SU-DHL-6 (cell line): ENCODE measurements at regions not wholly inside any gene's neighbourhood (a gene's known extent, or its start where the extent isn't known, plus 50 kb on each side); places are given as distances from the start of the nearest gene placed in this dataset.

Experiments
- H2AFZ ChIP-seq: fragments of 200-600 bp; sonication (generic); 2 replicates; pipeline ENCODE4 v1.6.1; 2014; ENCODE audit warnings: low read depth, mild to moderate bottlenecking, moderate library complexity, mixed read lengths, antibody characterized with exemption, low read length; ENCODE audit not compliant: severe bottlenecking
- H3F3A ChIP-seq: fragments of 200-600 bp; shearing (Covaris generic); 2 replicates; pipeline ENCODE4 v1.6.0; 2016; ENCODE audit warnings: antibody characterized with exemption, mild to moderate bottlenecking; ENCODE audit not compliant: insufficient read depth
- H3K27ac ChIP-seq: fragments of 200-600 bp; sonication (generic); 2 replicates; pipeline ENCODE4 v1.5.1; 2016; ENCODE audit warnings: low read depth, mild to moderate bottlenecking, low read length, moderate library complexity, mixed read lengths
- H3K27me3 ChIP-seq: fragments of 200-600 bp; sonication (generic), shearing (Covaris generic); 2 replicates; pipeline ENCODE4 v1.6.0; 2014; ENCODE audit warnings: mild to moderate bottlenecking, low read length
- H3K36me3 ChIP-seq: fragments of 200-600 bp; sonication (generic); 2 replicates; pipeline ENCODE4 v1.6.1; 2014; ENCODE audit warnings: mild to moderate bottlenecking, low read length, mixed read lengths
- H3K4me2 ChIP-seq: fragments of 300-600, 200-600 bp; shearing (Covaris generic), sonication (generic); 2 replicates; pipeline ENCODE4 v1.6.0; 2014; ENCODE audit warnings: low read length, low read depth, mild to moderate bottlenecking; ENCODE audit not compliant: poor library complexity, severe bottlenecking
- H3K4me3 ChIP-seq: fragments of 200-600 bp; sonication (generic); 2 replicates; pipeline ENCODE4 v1.5.1; 2014; ENCODE audit warnings: antibody characterized with exemption, low read length, mild to moderate bottlenecking, mixed read lengths; ENCODE audit not compliant: insufficient read depth, poor library complexity, severe bottlenecking
- H3K79me2 ChIP-seq: fragments of 200-600 bp; sonication (generic); 2 replicates; pipeline ENCODE4 v1.6.1; 2014; ENCODE audit warnings: mild to moderate bottlenecking, low read length, moderate library complexity; ENCODE audit not compliant: insufficient read depth
- H3K9ac ChIP-seq: fragments of 200-600 bp; sonication (generic); 2 replicates; pipeline ENCODE4 v1.7.0; 2014; ENCODE audit warnings: mild to moderate bottlenecking, low read length
- H3K9me2 ChIP-seq: fragments of 200-600 bp; sonication (generic); replicated peaks from 2 replicates; pipeline ENCODE4 v1.6.1; 2014; ENCODE audit warnings: low read length; ENCODE audit not compliant: insufficient read depth
- H3K9me3 ChIP-seq: fragments of 200-600 bp; sonication (generic); 2 replicates; pipeline ENCODE4 v1.6.1; 2014; ENCODE audit warnings: low read length, mixed read lengths; ENCODE audit not compliant: insufficient read depth
- H4K20me1 ChIP-seq: fragments of 200-600 bp; sonication (generic); 2 replicates; pipeline ENCODE4 v1.6.1; 2014; ENCODE audit warnings: low read depth, mild to moderate bottlenecking, antibody characterized with exemption, low read length, moderate library complexity, mixed read lengths
- CTCF ChIP-seq: fragments of 200-600 bp; sonication (generic); IDR thresholded peaks from one replicate; pipeline ENCODE4 v1.5.1; 2017; ENCODE audit warnings: antibody characterized with exemption, mild to moderate bottlenecking, low read length, moderate library complexity; ENCODE audit not compliant: insufficient read depth, poor library complexity, severe bottlenecking
- EZH2phosphoT487 ChIP-seq: fragments of 200-600 bp; sonication (generic), shearing (Covaris generic); conservative IDR thresholded peaks from 2 replicates; pipeline ENCODE4 v1.6.1; 2018; ENCODE audit warnings: mild to moderate bottlenecking, antibody characterized with exemption, low read length, moderate library complexity, mixed read lengths

DNA sequence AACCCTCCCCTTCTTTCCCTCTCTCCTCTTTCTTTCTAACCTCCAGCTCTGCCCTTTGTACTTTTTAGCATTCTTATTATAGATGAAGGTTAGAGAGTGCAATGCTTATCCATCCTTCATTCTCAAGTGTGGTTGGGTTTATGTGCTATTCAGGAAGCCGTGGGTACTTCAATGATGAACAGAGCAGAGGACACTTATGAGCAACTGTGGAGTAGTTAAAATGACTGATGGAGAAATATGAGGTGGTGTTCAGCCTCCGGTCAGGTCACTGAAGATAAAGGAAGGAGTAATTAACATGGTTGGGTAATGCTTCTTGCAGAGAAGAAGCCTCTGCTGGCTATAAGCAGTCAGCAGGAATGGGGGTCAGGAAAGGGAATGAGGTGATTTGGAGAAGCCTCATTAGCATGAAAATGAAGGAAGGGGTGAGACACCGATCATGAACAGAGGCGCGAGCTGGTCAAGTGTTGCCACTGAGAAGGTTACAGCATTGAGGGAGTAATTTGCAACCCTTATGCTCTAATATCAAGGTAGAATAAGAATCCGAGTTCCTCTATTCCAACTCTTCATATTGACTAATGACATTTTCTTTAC lies 174.7 kb downstream of the LPIN1 start:
- no peaks in the 10 kb centered on the region for H3K79me2 ChIP-seq
- no peak overlapping the region for H2AFZ ChIP-seq
- no peaks in the 10 kb centered on the region for H4K20me1 ChIP-seq
- no peaks in the 10 kb centered on the region for H3F3A ChIP-seq
- H3K4me2 ChIP-seq = no peak overlapping the region
- H3K9me3 ChIP-seq = no peaks in the 10 kb centered on the region
- no peaks in the 10 kb centered on the region for H3K27me3 ChIP-seq
- no peak overlapping the region for H3K4me3 ChIP-seq
- TF ChIP-seq EZH2phosphoT487 (no peak), CTCF (no peak)
- H3K36me3 ChIP-seq = no peaks in the 10 kb centered on the region
- H3K27ac ChIP-seq = no peak overlapping the region
- H3K9ac ChIP-seq = no peak overlapping the region
- no peaks in the 10 kb centered on the region for H3K9me2 ChIP-seq

- TF ChIP-seq EZH2phosphoT487 (no peak), CTCF (no peak)
- H3K79me2 ChIP-seq = no peaks in the 10 kb centered on the region
- H4K20me1 ChIP-seq = no peaks in the 10 kb centered on the region
These were observed 175.9 kb downstream of the LPIN1 start for GRCh38 chr2:11922294-11922693.

GRCh38 chr2:11923935-11924334 lies 177.5 kb downstream of the LPIN1 start:
- Histone ChIP-seq H3K9me2 (no peaks in the 10 kb centered on the region), H3K9me3 (no peaks in the 10 kb centered on the region), H3F3A (no peaks in the 10 kb centered on the region), H4K20me1 (no peaks in the 10 kb centered on the region), H2AFZ (no peak overlapping the region), H3K36me3 (no peaks in the 10 kb centered on the region), H3K27ac (no peak overlapping the region), H3K9ac (no peak overlapping the region), H3K4me2 (no peak overlapping the region), H3K27me3 (no peaks in the 10 kb centered on the region), H3K79me2 (no peaks in the 10 kb centered on the region), H3K4me3 (no peak overlapping the region)
- TF ChIP-seq CTCF (no peak), EZH2phosphoT487 (no peak)

More at GRCh38 chr2:11922294-11922693, 175.9 kb downstream of the LPIN1 start:
- no peaks in the 10 kb centered on the region for H3K27me3 ChIP-seq
- no peak overlapping the region for H3K4me2 ChIP-seq
- no peaks in the 10 kb centered on the region for H3K9me3 ChIP-seq
- H3K36me3 ChIP-seq = no peaks in the 10 kb centered on the region
- H3K9me2 ChIP-seq = no peaks in the 10 kb centered on the region
- no peak overlapping the region for H3K4me3 ChIP-seq
- no peak overlapping the region for H3K9ac ChIP-seq
- no peak overlapping the region for H2AFZ ChIP-seq
- H3F3A ChIP-seq = no peaks in the 10 kb centered on the region
- no peak overlapping the region for H3K27ac ChIP-seq
